Mesenchymal stem cell (in vitro differentiated cells and primary cell): ENCODE measurements at regions not wholly inside any gene's neighbourhood (a gene's known extent, or its start where the extent isn't known, plus 50 kb on each side); places are given as distances from the start of the nearest gene placed in this dataset.

Source experiments
- DNase-seq: peaks from one replicate; pipeline ENCODE4 v3.0.0-alpha.2; 2013
- H2AFZ ChIP-seq: one replicate; pipeline ENCODE4 v1.6.1; 2013; ENCODE audit warnings: low read depth, mild to moderate bottlenecking, control low read depth, inconsistent platforms, low read length, moderate library complexity
- H2AK5ac ChIP-seq: 2 replicates; pipeline ENCODE4 v1.6.1; 2013; ENCODE audit warnings: low read length, moderate library complexity, mild to moderate bottlenecking, inconsistent platforms; ENCODE audit not compliant: severe bottlenecking
- H2BK120ac ChIP-seq: one replicate; pipeline ENCODE4 v1.6.1; 2013; ENCODE audit warnings: low read depth, mild to moderate bottlenecking, inconsistent platforms, low read length, moderate library complexity
- H2BK12ac ChIP-seq, 2 experiments: one replicate each; pipeline ENCODE4 v1.6.1; 2013; ENCODE audit warnings: inconsistent platforms in 2 of 2, low read length in 2 of 2, mild to moderate bottlenecking in 2 of 2, moderate library complexity in 2 of 2, control low read depth in 1 of 2
- H2BK15ac ChIP-seq: one replicate; pipeline ENCODE4 v1.6.1; 2013; ENCODE audit warnings: mild to moderate bottlenecking, low read depth, inconsistent platforms; ENCODE audit not compliant: poor library complexity, severe bottlenecking
- H2BK5ac ChIP-seq: 2 replicates; pipeline ENCODE4 v1.6.1; 2013; ENCODE audit warnings: low read depth, mild to moderate bottlenecking, low read length, control low read depth, inconsistent platforms; ENCODE audit not compliant: poor library complexity, severe bottlenecking
- H3K14ac ChIP-seq, 2 experiments: one replicate each; pipeline ENCODE4 v1.6.1; 2013; ENCODE audit warnings: inconsistent platforms in 2 of 2, low read length in 2 of 2, control low read depth in 1 of 2, mild to moderate bottlenecking in 1 of 2, moderate library complexity in 1 of 2
- H3K18ac ChIP-seq, 2 experiments: one replicate each; pipeline ENCODE4 v1.6.1; 2013; ENCODE audit warnings: inconsistent platforms in 2 of 2, low read length in 2 of 2, control low read depth in 1 of 2, low read depth in 1 of 2, mild to moderate bottlenecking in 1 of 2
- H3K23ac ChIP-seq, 2 experiments: one replicate each; pipeline ENCODE4 v1.6.1; 2013; ENCODE audit warnings: inconsistent platforms in 2 of 2, low read length in 2 of 2, mild to moderate bottlenecking in 2 of 2, moderate library complexity in 2 of 2, control low read depth in 1 of 2
- H3K27ac ChIP-seq: 2 replicates; pipeline ENCODE4 v1.5.1; 2013; ENCODE audit warnings: mild to moderate bottlenecking, moderate library complexity, low read length, control low read depth, inconsistent platforms; ENCODE audit not compliant: poor library complexity, severe bottlenecking
- H3K27me3 ChIP-seq, 2 experiments: 2 replicates each; pipeline versions ENCODE4 v1.6.1 to v1.7.0; 2013; ENCODE audit warnings: low read length in 2 of 2, mild to moderate bottlenecking in 2 of 2, moderate library complexity in 2 of 2, control low read depth in 1 of 2, inconsistent platforms in 1 of 2; ENCODE audit not compliant: control insufficient read depth in 1 of 2, insufficient read depth in 1 of 2
- H3K36me3 ChIP-seq, 2 experiments: 2 replicates each; pipeline versions ENCODE4 v1.6.1 to v1.7.0; 2013; ENCODE audit warnings: low read length in 2 of 2, control low read depth in 1 of 2, inconsistent platforms in 1 of 2, low read depth in 1 of 2, mild to moderate bottlenecking in 1 of 2; ENCODE audit not compliant: insufficient read depth in 2 of 2, control insufficient read depth in 1 of 2
- H3K4ac ChIP-seq, 2 experiments: one replicate each; pipeline ENCODE4 v1.6.1; 2013; ENCODE audit warnings: inconsistent platforms in 2 of 2, low read length in 2 of 2, mild to moderate bottlenecking in 2 of 2, moderate library complexity in 2 of 2, control low read depth in 1 of 2, low read depth in 1 of 2
- H3K4me1 ChIP-seq: 2 replicates; pipeline ENCODE4 v1.6.1; 2013; ENCODE audit warnings: low read depth, low read length, control low read depth; ENCODE audit not compliant: control insufficient read depth, insufficient read depth
- H3K4me2 ChIP-seq: 2 replicates; pipeline ENCODE4 v1.6.1; 2013; ENCODE audit warnings: low read length, mild to moderate bottlenecking, inconsistent platforms; ENCODE audit not compliant: poor library complexity, severe bottlenecking
- H3K4me3 ChIP-seq, 2 experiments: 2 replicates each; pipeline versions ENCODE4 v1.5.1 to v1.7.0; 2013; ENCODE audit warnings: low read length in 2 of 2, mild to moderate bottlenecking in 2 of 2, control low read depth in 1 of 2, low read depth in 1 of 2; ENCODE audit not compliant: insufficient read depth in 1 of 2
- H3K79me1 ChIP-seq: replicated peaks from 2 replicates; pipeline ENCODE4 v1.6.1; 2013; ENCODE audit warnings: mild to moderate bottlenecking, control low read depth, low read length, inconsistent platforms; ENCODE audit not compliant: poor library complexity, severe bottlenecking
- H3K9ac ChIP-seq: 2 replicates; pipeline ENCODE4 v1.7.0; 2013; ENCODE audit warnings: mild to moderate bottlenecking, low read length, moderate library complexity
- H3K9me3 ChIP-seq: 2 replicates; pipeline ENCODE4 v1.7.0; 2013; ENCODE audit warnings: mild to moderate bottlenecking, low read length; ENCODE audit not compliant: control insufficient read depth
- H4K8ac ChIP-seq: one replicate; pipeline ENCODE4 v1.6.1; 2013; ENCODE audit warnings: inconsistent platforms, mild to moderate bottlenecking, low read length, moderate library complexity
- H4K91ac ChIP-seq: one replicate; pipeline ENCODE4 v1.6.1; 2013; ENCODE audit warnings: mild to moderate bottlenecking, low read length, inconsistent platforms
- WGBS: methylation state at CpG from one replicate; pipeline ENCODE4 v1.1.7; 2013; ENCODE audit warnings: mixed read lengths; 5-methylcytosine and 5-hydroxymethylcytosine counted together

GRCh38 chr3:80007522-80007921 lies 239.7 kb upstream of the ROBO1 start:
- no peaks in the 10 kb centered on the region for H3K27me3 ChIP-seq
- no CpG with 5 or more reads among the region's 1 CpG for WGBS
- H3K4ac ChIP-seq: no peak overlapping the region
- no peak overlapping the region for H3K14ac ChIP-seq
- no peaks in the 10 kb centered on the region for H3K79me1 ChIP-seq
- no peak overlapping the region for H3K4me2 ChIP-seq
- no peak overlapping the region for H2BK5ac ChIP-seq
- H3K36me3 ChIP-seq: no peaks in the 10 kb centered on the region
- H3K27ac ChIP-seq: no peak overlapping the region
- H2BK120ac ChIP-seq: no peak overlapping the region
- no peak overlapping the region for H3K9ac ChIP-seq
- no peak overlapping the region for H4K91ac ChIP-seq
- no peak overlapping the region for H4K8ac ChIP-seq
- H3K18ac ChIP-seq: no peak overlapping the region
- no peak overlapping the region for H2BK15ac ChIP-seq
- no peak overlapping the region for H2BK12ac ChIP-seq
- H2AK5ac ChIP-seq: no peak overlapping the region
- H3K9me3 ChIP-seq: no peaks in the 10 kb centered on the region
- no peak overlapping the region for H3K4me3 ChIP-seq
- H2AFZ ChIP-seq: no peak overlapping the region
- H3K23ac ChIP-seq: no peak overlapping the region
- DNase-seq: no peak
- H3K4me1 ChIP-seq: no peaks in the 10 kb centered on the region

- H2BK5ac ChIP-seq: no peak overlapping the region
- no peaks in the 10 kb centered on the region for H3K79me1 ChIP-seq
- no peak overlapping the region for H2BK12ac ChIP-seq
- no peaks in the 10 kb centered on the region for H3K4me1 ChIP-seq
- no peak overlapping the region for H4K91ac ChIP-seq
- H3K27ac ChIP-seq: no peak overlapping the region
- H2AK5ac ChIP-seq: no peak overlapping the region
- H2BK15ac ChIP-seq: no peak overlapping the region
- H3K14ac ChIP-seq: no peak overlapping the region
- H3K9me3 ChIP-seq: no peaks in the 10 kb centered on the region
- no peak overlapping the region for H3K9ac ChIP-seq
- H3K23ac ChIP-seq: no peak overlapping the region
- no peak overlapping the region for H3K4me2 ChIP-seq
- no peak overlapping the region for H2BK120ac ChIP-seq
- no peak overlapping the region for H3K4ac ChIP-seq
- no peak overlapping the region for H4K8ac ChIP-seq
- DNase-seq: no peak
- H3K27me3 ChIP-seq: no peaks in the 10 kb centered on the region
- no peaks in the 10 kb centered on the region for H3K36me3 ChIP-seq
- H3K4me3 ChIP-seq: no peak overlapping the region
- no peak overlapping the region for H2AFZ ChIP-seq
- no peak overlapping the region for H3K18ac ChIP-seq
Measured at GRCh38 chr3:80006315-80006714, 238.5 kb upstream of the ROBO1 start.

- Histone ChIP-seq H2BK12ac (no peak overlapping the region), H2AK5ac (no peak overlapping the region), H2AFZ (no peak overlapping the region), H2BK5ac (no peak overlapping the region), H4K8ac (no peak overlapping the region), H3K27ac (no peak overlapping the region), H3K79me1 (no peaks in the 10 kb centered on the region), H3K27me3 (no peaks in the 10 kb centered on the region), H3K9me3 (no peaks in the 10 kb centered on the region), H3K4ac (no peak overlapping the region), H2BK120ac (no peak overlapping the region), H4K91ac (no peak overlapping the region), H3K36me3 (no peaks in the 10 kb centered on the region), H3K4me2 (no peak overlapping the region), H3K18ac (no peak overlapping the region), H3K4me1 (no peaks in the 10 kb centered on the region), H3K4me3 (no peak overlapping the region), H3K9ac (no peak overlapping the region), H3K23ac (no peak overlapping the region), H3K14ac (no peak overlapping the region), H2BK15ac (no peak overlapping the region)
- no peak for DNase-seq
- WGBS: 100% methylated on average over 1 of the region's 5 CpGs
Measured at GRCh38 chr3:80000022-80000421, 232.2 kb upstream of the ROBO1 start.

- H4K8ac ChIP-seq: no peak overlapping the region
- no peak overlapping the region for H2BK15ac ChIP-seq
- H2BK120ac ChIP-seq: no peak overlapping the region
- H3K79me1 ChIP-seq: no peaks in the 10 kb centered on the region
- no peak overlapping the region for H3K18ac ChIP-seq
- H3K9ac ChIP-seq: no peak overlapping the region
- WGBS: 43% methylated on average over 2 of the region's 2 CpGs
- no peak overlapping the region for H2AK5ac ChIP-seq
- H3K23ac ChIP-seq: no peak overlapping the region
- H3K14ac ChIP-seq: no peak overlapping the region
- no peak overlapping the region for H3K27ac ChIP-seq
- no peak for DNase-seq
- H3K4me2 ChIP-seq: no peak overlapping the region
- no peaks in the 10 kb centered on the region for H3K36me3 ChIP-seq
- no peak overlapping the region for H3K4me3 ChIP-seq
- no peaks in the 10 kb centered on the region for H3K9me3 ChIP-seq
- H4K91ac ChIP-seq: no peak overlapping the region
- no peak overlapping the region for H2BK5ac ChIP-seq
- no peaks in the 10 kb centered on the region for H3K27me3 ChIP-seq
- H2AFZ ChIP-seq: no peak overlapping the region
- no peak overlapping the region for H2BK12ac ChIP-seq
- no peak overlapping the region for H3K4ac ChIP-seq
- H3K4me1 ChIP-seq: no peaks in the 10 kb centered on the region
Measured at GRCh38 chr3:79994397-79994796, 226.6 kb upstream of the ROBO1 start.
